A673 (cell line): ENCODE measurements at regions not wholly inside any gene's neighbourhood (a gene's known extent, or its start where the extent isn't known, plus 50 kb on each side); places are given as distances from the start of the nearest gene placed in this dataset.
A peak's percentile ranks its signal among the peaks of the same experiment; 100 is the strongest.

Experiments
- BruUV-seq: library from RNA; stranded (reverse); fragments of 400-500 nt; replicated peaks from 2 replicates; lab custom pipeline; 2021; lab: Mats Ljungman, UMichigan
- CTCF ChIA-PET: fragments of 300-600 bp; sonication (Branson Sonifier 250); formaldehyde crosslinking; loops from one replicate; lab custom pipeline; 2022; ENCODE audit warnings: antibody characterized with exemption; lab: Charles Lee
- POLR2A ChIA-PET: fragments of 300-600 bp; sonication (Branson Sonifier 250); formaldehyde crosslinking; loops from one replicate; lab custom pipeline; 2022; ENCODE audit warnings: antibody characterized with exemption; ENCODE audit not compliant: low non-redundant PET; lab: Charles Lee
- DNase-seq: peaks from one replicate; pipeline ENCODE4 v3.0.0-alpha.2; 2015; ENCODE audit warnings: low spot score
- H3K27ac ChIP-seq: fragments of 200-600 bp; sonication (generic); 2 replicates; pipeline ENCODE4 v1.5.1; 2016; ENCODE audit warnings: mixed run types, low read depth, mild to moderate bottlenecking, mixed read lengths, antibody characterized with exemption, low read length; ENCODE audit not compliant: poor library complexity, severe bottlenecking
- H3K27me3 ChIP-seq: fragments of 200-600 bp; sonication (generic); replicated peaks from 2 replicates; pipeline ENCODE4 v1.6.1; 2017; ENCODE audit warnings: mixed run types, low read depth, mild to moderate bottlenecking, mixed read lengths, antibody characterized with exemption, low read length; ENCODE audit not compliant: insufficient read depth, poor library complexity
- H3K36me3 ChIP-seq: fragments of 200-600 bp; sonication (generic); 2 replicates; pipeline ENCODE4 v1.6.1; 2016; ENCODE audit warnings: mixed run types, mild to moderate bottlenecking, mixed read lengths, antibody characterized with exemption, low read length; ENCODE audit not compliant: insufficient read depth, poor library complexity, severe bottlenecking
- H3K4me1 ChIP-seq: fragments of 200-600 bp; sonication (generic); 2 replicates; pipeline ENCODE4 v1.6.1; 2017; ENCODE audit warnings: mixed run types, mild to moderate bottlenecking, mixed read lengths, antibody characterized with exemption, low read length; ENCODE audit not compliant: insufficient read depth, poor library complexity, severe bottlenecking
- H3K4me3 ChIP-seq: fragments of 200-600 bp; sonication (generic); 2 replicates; pipeline ENCODE4 v1.5.1; 2016; ENCODE audit warnings: low read depth, mixed run types, mild to moderate bottlenecking, mixed read lengths, low read length; ENCODE audit not compliant: poor library complexity, severe bottlenecking
- H3K9me3 ChIP-seq: fragments of 200-600 bp; sonication (generic); 2 replicates; pipeline ENCODE4 v1.6.1; 2016; ENCODE audit warnings: mixed run types, low read depth, mild to moderate bottlenecking, mixed read lengths, antibody characterized with exemption, low read length; ENCODE audit not compliant: poor library complexity, severe bottlenecking
- EZH2 ChIP-seq: fragments of 200-600 bp; sonication (generic); IDR thresholded peaks from 2 replicates; pipeline ENCODE4 v1.6.1; 2017; ENCODE audit warnings: borderline replicate concordance, low read depth, mild to moderate bottlenecking, mixed read lengths, antibody characterized with exemption, low read length; ENCODE audit not compliant: poor library complexity, severe bottlenecking
- intact Hi-C: fragments of 100-400 bp; cut with micrococcal nuclease; formaldehyde crosslinking; loops from one replicate; pipeline ENCODE4 v1.10.0; 2022; ENCODE audit not compliant: unreplicated experiment
- TF ChIP-seq, protein P1 (sequence below): fragments of 300-800, 200-600 bp; sonication (generic); conservative IDR thresholded peaks from 2 replicates; pipeline ENCODE4 v1.5.1; 2017; ENCODE audit warnings: low read depth, mild to moderate bottlenecking, antibody characterized with exemption, low read length, moderate library complexity, mixed read lengths

GRCh38 chr1:110783292-110783918, 89.5 kb upstream of the CD53 start:
- POLR2A ChIA-PET, result no interaction called here
- peaks cover 4% of the 10 kb centered on the region for H3K9me3 ChIP-seq
- BruUV-seq, result no TSS peak
- H3K36me3 ChIP-seq, result no peaks in the 10 kb centered on the region
- H3K4me1 ChIP-seq, result peaks cover 3% of the 10 kb centered on the region
- H3K27me3 ChIP-seq, result peaks cover 26% of the 10 kb centered on the region
- TF ChIP-seq EZH2, result no peak
- TF ChIP-seq, protein P1, sequence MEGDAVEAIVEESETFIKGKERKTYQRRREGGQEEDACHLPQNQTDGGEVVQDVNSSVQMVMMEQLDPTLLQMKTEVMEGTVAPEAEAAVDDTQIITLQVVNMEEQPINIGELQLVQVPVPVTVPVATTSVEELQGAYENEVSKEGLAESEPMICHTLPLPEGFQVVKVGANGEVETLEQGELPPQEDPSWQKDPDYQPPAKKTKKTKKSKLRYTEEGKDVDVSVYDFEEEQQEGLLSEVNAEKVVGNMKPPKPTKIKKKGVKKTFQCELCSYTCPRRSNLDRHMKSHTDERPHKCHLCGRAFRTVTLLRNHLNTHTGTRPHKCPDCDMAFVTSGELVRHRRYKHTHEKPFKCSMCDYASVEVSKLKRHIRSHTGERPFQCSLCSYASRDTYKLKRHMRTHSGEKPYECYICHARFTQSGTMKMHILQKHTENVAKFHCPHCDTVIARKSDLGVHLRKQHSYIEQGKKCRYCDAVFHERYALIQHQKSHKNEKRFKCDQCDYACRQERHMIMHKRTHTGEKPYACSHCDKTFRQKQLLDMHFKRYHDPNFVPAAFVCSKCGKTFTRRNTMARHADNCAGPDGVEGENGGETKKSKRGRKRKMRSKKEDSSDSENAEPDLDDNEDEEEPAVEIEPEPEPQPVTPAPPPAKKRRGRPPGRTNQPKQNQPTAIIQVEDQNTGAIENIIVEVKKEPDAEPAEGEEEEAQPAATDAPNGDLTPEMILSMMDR, result peak; percentile 94
- H3K4me3 ChIP-seq, result no peak overlapping the region
- intact Hi-C loops, result loop anchor here (2.0 to 5.0 kb wide), 3 partner anchors 153 to 259 kb away; no protein-coding TSS in a partner anchor
- DNase-seq, result peak; percentile 60
- no peak overlapping the region for H3K27ac ChIP-seq
- CTCF ChIA-PET, result interaction anchor here (0.6 to 1.5 kb wide), 5 partner anchors 10 to 228 kb away, joined by 3 to 7 read pairs (median 4); no protein-coding TSS in a partner anchor

DNA sequence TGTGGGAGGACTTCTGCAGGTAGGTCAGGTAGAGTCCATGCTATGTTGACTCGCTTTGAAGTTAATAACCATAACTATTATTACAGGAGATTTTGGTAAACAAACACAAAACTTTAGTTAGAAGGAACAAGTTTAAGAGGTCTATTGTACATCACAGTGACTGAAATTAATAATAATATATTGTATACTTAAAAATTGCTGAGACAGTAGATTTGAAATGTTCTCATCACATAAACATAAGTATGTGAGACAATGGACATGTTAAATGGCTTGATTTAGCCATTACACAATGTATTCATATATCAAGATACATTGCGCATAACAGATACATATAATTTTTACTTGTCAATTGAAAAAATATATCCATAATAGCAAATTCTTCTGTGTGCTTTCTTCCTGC, 91.4 kb upstream of the CD53 start:
- intact Hi-C loops, result loop anchor here (1.0 to 5.0 kb wide), 2 partner anchors 162 to 211 kb away; no protein-coding TSS in a partner anchor

GRCh38 chr1:110780600-110781484, 92.1 kb upstream of the CD53 start:
- TF ChIP-seq, protein P1, result peak; percentile 82
- no peak for TF ChIP-seq EZH2
- Histone ChIP-seq H3K27ac (no peak overlapping the region), H3K27me3 (peaks cover 3% of the 10 kb centered on the region), H3K36me3 (no peaks in the 10 kb centered on the region), H3K4me1 (peaks cover 28% of the 10 kb centered on the region), H3K4me3 (no peak overlapping the region), H3K9me3 (no peaks in the 10 kb centered on the region)
- POLR2A ChIA-PET, result no interaction called here
- peak; percentile 89 for DNase-seq
- CTCF ChIA-PET, result interaction anchor here (0.7 to 1.3 kb wide), 3 partner anchors 162 to 247 kb away, joined by 3 to 10 read pairs (median 5); no protein-coding TSS in a partner anchor
- intact Hi-C loops, result loop anchor here (1.0 to 5.0 kb wide), 2 partner anchors 162 to 211 kb away; no protein-coding TSS in a partner anchor
- BruUV-seq, result no TSS peak

More for the DNA sequence above, 91.4 kb upstream of the CD53 start:
- Histone ChIP-seq H3K36me3 (no peaks in the 10 kb centered on the region), H3K4me3 (no peak overlapping the region), H3K27me3 (peaks cover 9% of the 10 kb centered on the region), H3K9me3 (no peaks in the 10 kb centered on the region), H3K27ac (no peak overlapping the region), H3K4me1 (peaks cover 22% of the 10 kb centered on the region)
- CTCF ChIA-PET, result interaction anchor here (0.7 to 1.3 kb wide), 3 partner anchors 162 to 248 kb away, joined by 3 to 10 read pairs (median 5); no protein-coding TSS in a partner anchor
- no peak for TF ChIP-seq EZH2
- TF ChIP-seq, protein P1, result no peak
- DNase-seq, result no peak
- no TSS peak for BruUV-seq
- POLR2A ChIA-PET, result no interaction called here
